ENCODE measurements at regions not wholly inside any gene's neighbourhood (a gene's known extent, or its start where the extent isn't known, plus 50 kb on each side); places are given as distances from the start of the nearest gene placed in this dataset.

- TF ChIP-seq POLR2A (IDR thresholded peaks at IDR 0.05; ENCODE audit: low read depth) (no peak), CTCF (IDR thresholded peaks at IDR 0.05) (no peak), EP300 (IDR thresholded peaks at IDR 0.05) (no peak), POLR2AphosphoS5 (IDR thresholded peaks at IDR 0.05) (no peak)
Measured at GRCh38 chr1:229835226-229835625, 209.2 kb downstream of the URB2 start.

Measured in esophagus muscularis mucosa (tissue), 4 donors.